ENCODE measurements at regions not wholly inside any gene's neighbourhood (a gene's known extent, or its start where the extent isn't known, plus 50 kb on each side); places are given as distances from the start of the nearest gene placed in this dataset.

DNA sequence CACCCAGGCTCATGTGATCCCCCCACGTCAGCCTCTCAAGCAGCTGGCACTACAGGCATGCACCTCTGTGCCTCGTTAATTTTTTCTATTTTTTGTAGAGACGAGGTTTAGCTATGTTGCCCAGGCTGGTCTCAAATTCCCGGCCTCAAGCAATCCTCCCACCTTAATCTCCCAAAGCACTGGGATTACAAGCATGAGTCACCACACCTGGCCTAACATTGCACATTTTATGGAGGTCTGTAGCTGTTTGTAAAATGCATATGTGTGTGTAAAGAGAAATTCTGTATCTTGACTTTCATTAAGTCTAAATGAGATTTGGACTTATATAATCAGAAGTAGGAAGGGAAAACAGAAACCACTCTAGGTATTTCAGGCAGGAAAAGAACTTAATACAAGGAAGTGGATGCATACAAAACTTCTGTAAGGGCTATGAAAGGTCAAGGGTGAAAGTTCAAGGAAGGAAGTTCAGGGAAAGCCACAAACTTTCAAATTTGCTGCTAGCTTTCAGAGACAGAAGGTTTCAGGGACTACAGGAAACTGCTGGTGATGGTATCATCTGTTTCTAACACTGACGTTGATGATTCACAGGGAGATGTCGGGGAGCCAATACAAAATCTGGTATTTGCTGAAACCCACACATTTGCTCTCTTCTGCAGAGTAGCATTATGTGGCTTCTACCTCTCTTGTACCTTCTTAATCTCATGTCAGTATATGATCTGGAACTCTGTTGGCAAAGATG is 209.4 kb downstream of the PIK3R1 start (continued):
- peak; percentile 21 for TF ChIP-seq MEIS2 (IDR thresholded peaks at IDR 0.05; ENCODE audit: partially characterized antibody)
- no peak for TF ChIP-seq ZNF583 (CRISPR knock-in tag; IDR thresholded peaks at IDR 0.05)
- TF ChIP-seq, protein P1, sequence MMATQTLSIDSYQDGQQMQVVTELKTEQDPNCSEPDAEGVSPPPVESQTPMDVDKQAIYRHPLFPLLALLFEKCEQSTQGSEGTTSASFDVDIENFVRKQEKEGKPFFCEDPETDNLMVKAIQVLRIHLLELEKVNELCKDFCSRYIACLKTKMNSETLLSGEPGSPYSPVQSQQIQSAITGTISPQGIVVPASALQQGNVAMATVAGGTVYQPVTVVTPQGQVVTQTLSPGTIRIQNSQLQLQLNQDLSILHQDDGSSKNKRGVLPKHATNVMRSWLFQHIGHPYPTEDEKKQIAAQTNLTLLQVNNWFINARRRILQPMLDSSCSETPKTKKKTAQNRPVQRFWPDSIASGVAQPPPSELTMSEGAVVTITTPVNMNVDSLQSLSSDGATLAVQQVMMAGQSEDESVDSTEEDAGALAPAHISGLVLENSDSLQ (IDR thresholded peaks at IDR 0.05): peak; percentile 42
- 0 out of 2 replicates have a peak, but pooled peaks have one; percentile 40 for TF ChIP-seq KLF6 (CRISPR knock-in tag; IDR thresholded peaks at IDR 0.05; ENCODE audit: borderline replicate concordance)
- TF ChIP-seq ZNF584 (CRISPR knock-in tag; IDR thresholded peaks at IDR 0.05; ENCODE audit: low read depth): 0 out of 2 replicates have a peak, but pooled peaks have one; percentile 58
- TF ChIP-seq BACH1 (tag; IDR thresholded peaks at IDR 0.05): no peak
- 0 out of 2 replicates have a peak, but pooled peaks have one; percentile 35 for TF ChIP-seq JUN (IDR thresholded peaks at IDR 0.05; ENCODE audit: borderline replicate concordance, low read depth, low read length)
- TF ChIP-seq JUN (CRISPR knock-in tag; IDR thresholded peaks at IDR 0.05; ENCODE audit: borderline replicate concordance): no peak
- no peak for TF ChIP-seq HNRNPL (IDR thresholded peaks at IDR 0.05; ENCODE audit: low read depth, low read length)
- TF ChIP-seq PYGO2 (tag; IDR thresholded peaks at IDR 0.05): peak; percentile 80
- peak; percentile 29 for TF ChIP-seq CBFA2T3 (IDR thresholded peaks at IDR 0.05)
- TF ChIP-seq, protein P2, sequence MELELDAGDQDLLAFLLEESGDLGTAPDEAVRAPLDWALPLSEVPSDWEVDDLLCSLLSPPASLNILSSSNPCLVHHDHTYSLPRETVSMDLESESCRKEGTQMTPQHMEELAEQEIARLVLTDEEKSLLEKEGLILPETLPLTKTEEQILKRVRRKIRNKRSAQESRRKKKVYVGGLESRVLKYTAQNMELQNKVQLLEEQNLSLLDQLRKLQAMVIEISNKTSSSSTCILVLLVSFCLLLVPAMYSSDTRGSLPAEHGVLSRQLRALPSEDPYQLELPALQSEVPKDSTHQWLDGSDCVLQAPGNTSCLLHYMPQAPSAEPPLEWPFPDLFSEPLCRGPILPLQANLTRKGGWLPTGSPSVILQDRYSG (tag; conservative IDR thresholded peaks at IDR 0.05; ENCODE audit: low read depth): peak; percentile 57; the same call in 1 of the 2 replicates
- TF ChIP-seq, protein P3, sequence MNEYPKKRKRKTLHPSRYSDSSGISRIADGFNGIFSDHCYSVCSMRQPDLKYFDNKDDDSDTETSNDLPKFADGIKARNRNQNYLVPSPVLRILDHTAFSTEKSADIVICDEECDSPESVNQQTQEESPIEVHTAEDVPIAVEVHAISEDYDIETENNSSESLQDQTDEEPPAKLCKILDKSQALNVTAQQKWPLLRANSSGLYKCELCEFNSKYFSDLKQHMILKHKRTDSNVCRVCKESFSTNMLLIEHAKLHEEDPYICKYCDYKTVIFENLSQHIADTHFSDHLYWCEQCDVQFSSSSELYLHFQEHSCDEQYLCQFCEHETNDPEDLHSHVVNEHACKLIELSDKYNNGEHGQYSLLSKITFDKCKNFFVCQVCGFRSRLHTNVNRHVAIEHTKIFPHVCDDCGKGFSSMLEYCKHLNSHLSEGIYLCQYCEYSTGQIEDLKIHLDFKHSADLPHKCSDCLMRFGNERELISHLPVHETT (CRISPR knock-in tag; conservative IDR thresholded peaks at IDR 0.05 in 1 of 2, IDR thresholded peaks at IDR 0.05 in 1 of 2): peak in 1 of 2 experiments; percentile 65; a peak in 2 of 4 replicates
- TF ChIP-seq SMARCA4 (IDR thresholded peaks at IDR 0.05): 0 out of 2 replicates have a peak, but pooled peaks have one; percentile 61

All from K562 (cell line).